ENCODE measurements at regions not wholly inside any gene's neighbourhood (a gene's known extent, or its start where the extent isn't known, plus 50 kb on each side); places are given as distances from the start of the nearest gene placed in this dataset.

DNA sequence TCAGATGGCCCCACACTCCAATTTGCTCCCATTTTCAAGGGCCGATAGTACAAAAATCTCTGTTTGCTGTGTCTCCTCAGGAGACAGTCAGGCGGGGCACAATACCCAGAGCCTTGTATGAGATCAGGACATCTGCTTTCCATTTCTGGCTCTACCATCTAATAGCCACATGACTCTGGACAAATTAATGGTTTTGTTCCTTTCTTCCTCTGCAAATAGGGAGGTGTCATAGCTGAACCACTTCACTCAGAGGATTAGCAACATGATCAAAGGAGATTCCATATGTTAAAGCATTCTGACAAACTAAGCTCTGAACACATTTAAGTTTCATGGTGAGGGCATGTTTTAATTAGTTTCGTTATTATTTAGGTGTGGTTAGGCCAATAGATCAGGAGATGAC, 602.1 kb upstream of the SYT4 start:
- no peak overlapping the region for H3K4me3 ChIP-seq (replicated peaks; ENCODE audit: insufficient read depth, low read length)
- DNase-seq (ENCODE audit: low read depth in 1 of 2, low spot score in 1 of 2) = no peak
- H3K27ac ChIP-seq (replicated peaks) = no peak overlapping the region
- no peaks in the 10 kb centered on the region for H3K27me3 ChIP-seq (ENCODE audit: insufficient read depth, poor library complexity, severe bottlenecking)
- TF ChIP-seq GABPA (IDR thresholded peaks at IDR 0.05; ENCODE audit: low read depth) = no peak

DNA sequence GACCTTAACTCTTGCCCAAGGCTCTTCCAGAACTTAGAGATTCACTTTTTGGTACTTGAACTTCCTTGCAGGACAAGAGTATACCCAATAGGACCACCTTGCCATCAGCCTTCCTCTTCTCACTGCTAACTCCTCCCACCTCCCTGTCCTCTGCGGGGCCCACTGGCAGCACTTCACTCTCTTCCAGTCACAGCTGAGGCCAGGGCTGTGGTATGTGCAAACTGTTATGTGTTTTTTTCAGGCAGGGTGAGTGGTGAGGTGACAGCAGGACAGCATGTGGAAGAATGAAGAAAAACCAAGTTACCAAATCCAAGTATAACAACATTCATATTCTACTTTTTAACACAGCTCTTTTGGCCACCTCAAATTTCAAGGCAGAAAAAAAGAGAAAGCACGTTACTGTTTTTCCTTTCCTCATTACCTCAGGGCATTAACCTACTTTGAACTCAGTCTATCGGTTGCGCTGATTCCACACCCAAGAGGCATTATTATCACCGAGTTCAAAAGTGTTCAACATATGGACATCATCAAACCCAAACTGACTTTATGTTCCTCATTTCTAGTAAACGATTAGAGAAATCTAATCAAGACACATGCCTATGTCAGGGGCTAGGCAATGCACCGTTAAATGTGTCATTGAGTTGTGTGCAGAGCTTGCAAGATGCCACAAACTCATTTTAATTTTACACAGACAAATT, 605.2 kb upstream of the SYT4 start:
- TF ChIP-seq SPI1 (IDR thresholded peaks at IDR 0.05; ENCODE audit: borderline replicate concordance, low read depth) (no peak), GABPA (IDR thresholded peaks at IDR 0.05; ENCODE audit: low read depth) (no peak), POLR2AphosphoS5 (IDR thresholded peaks at IDR 0.05; ENCODE audit: low read depth) (no peak)
- TF ChIP-seq, protein P1, sequence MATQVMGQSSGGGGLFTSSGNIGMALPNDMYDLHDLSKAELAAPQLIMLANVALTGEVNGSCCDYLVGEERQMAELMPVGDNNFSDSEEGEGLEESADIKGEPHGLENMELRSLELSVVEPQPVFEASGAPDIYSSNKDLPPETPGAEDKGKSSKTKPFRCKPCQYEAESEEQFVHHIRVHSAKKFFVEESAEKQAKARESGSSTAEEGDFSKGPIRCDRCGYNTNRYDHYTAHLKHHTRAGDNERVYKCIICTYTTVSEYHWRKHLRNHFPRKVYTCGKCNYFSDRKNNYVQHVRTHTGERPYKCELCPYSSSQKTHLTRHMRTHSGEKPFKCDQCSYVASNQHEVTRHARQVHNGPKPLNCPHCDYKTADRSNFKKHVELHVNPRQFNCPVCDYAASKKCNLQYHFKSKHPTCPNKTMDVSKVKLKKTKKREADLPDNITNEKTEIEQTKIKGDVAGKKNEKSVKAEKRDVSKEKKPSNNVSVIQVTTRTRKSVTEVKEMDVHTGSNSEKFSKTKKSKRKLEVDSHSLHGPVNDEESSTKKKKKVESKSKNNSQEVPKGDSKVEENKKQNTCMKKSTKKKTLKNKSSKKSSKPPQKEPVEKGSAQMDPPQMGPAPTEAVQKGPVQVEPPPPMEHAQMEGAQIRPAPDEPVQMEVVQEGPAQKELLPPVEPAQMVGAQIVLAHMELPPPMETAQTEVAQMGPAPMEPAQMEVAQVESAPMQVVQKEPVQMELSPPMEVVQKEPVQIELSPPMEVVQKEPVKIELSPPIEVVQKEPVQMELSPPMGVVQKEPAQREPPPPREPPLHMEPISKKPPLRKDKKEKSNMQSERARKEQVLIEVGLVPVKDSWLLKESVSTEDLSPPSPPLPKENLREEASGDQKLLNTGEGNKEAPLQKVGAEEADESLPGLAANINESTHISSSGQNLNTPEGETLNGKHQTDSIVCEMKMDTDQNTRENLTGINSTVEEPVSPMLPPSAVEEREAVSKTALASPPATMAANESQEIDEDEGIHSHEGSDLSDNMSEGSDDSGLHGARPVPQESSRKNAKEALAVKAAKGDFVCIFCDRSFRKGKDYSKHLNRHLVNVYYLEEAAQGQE (IDR thresholded peaks at IDR 0.05; ENCODE audit: insufficient replicate concordance, low read depth) = no peak
- TF ChIP-seq, protein P2, sequence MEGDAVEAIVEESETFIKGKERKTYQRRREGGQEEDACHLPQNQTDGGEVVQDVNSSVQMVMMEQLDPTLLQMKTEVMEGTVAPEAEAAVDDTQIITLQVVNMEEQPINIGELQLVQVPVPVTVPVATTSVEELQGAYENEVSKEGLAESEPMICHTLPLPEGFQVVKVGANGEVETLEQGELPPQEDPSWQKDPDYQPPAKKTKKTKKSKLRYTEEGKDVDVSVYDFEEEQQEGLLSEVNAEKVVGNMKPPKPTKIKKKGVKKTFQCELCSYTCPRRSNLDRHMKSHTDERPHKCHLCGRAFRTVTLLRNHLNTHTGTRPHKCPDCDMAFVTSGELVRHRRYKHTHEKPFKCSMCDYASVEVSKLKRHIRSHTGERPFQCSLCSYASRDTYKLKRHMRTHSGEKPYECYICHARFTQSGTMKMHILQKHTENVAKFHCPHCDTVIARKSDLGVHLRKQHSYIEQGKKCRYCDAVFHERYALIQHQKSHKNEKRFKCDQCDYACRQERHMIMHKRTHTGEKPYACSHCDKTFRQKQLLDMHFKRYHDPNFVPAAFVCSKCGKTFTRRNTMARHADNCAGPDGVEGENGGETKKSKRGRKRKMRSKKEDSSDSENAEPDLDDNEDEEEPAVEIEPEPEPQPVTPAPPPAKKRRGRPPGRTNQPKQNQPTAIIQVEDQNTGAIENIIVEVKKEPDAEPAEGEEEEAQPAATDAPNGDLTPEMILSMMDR (IDR thresholded peaks at IDR 0.05; ENCODE audit: insufficient read depth, low read length) = no peak
- H3K4me3 ChIP-seq (replicated peaks; ENCODE audit: insufficient read depth, low read length) = no peak overlapping the region
- no peak for DNase-seq (ENCODE audit: low read depth in 1 of 2, low spot score in 1 of 2)
- no peaks in the 10 kb centered on the region for H3K27me3 ChIP-seq (ENCODE audit: insufficient read depth, poor library complexity, severe bottlenecking)
- no peak overlapping the region for H3K27ac ChIP-seq (replicated peaks)

DNA sequence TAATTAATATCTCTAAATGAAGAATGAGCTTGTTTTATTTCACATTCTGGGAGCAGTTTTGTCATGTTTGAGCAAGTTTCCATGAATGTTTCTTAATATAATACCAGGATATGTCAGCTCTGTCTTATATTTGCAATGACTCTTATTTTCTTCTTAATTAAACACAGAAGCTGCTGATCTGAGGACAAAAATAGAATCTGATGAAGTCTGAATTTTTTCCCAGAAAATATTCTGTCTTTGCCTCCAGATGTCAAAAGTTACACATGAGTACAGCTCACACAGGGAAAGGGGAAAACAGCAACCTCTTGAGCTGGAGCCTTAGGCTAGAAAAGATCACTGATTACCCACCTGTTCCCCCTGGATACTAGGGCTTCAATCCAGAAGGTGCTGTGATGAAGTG, 606.6 kb upstream of the SYT4 start:
- H3K4me3 ChIP-seq (replicated peaks; ENCODE audit: insufficient read depth, low read length) = no peak overlapping the region
- TF ChIP-seq SPI1 (IDR thresholded peaks at IDR 0.05; ENCODE audit: borderline replicate concordance, low read depth) = no peak
- no peak for TF ChIP-seq POLR2AphosphoS5 (IDR thresholded peaks at IDR 0.05; ENCODE audit: low read depth)
- TF ChIP-seq, protein P2 (IDR thresholded peaks at IDR 0.05; ENCODE audit: insufficient read depth, low read length) = no peak
- no peak for TF ChIP-seq GABPA (IDR thresholded peaks at IDR 0.05; ENCODE audit: low read depth)
- TF ChIP-seq, protein P1 (IDR thresholded peaks at IDR 0.05; ENCODE audit: insufficient replicate concordance, low read depth) = no peak
- H3K27me3 ChIP-seq (ENCODE audit: insufficient read depth, poor library complexity, severe bottlenecking) = no peaks in the 10 kb centered on the region
- DNase-seq (ENCODE audit: low read depth in 1 of 2, low spot score in 1 of 2) = no peak
- H3K27ac ChIP-seq (replicated peaks) = no peak overlapping the region

DNA sequence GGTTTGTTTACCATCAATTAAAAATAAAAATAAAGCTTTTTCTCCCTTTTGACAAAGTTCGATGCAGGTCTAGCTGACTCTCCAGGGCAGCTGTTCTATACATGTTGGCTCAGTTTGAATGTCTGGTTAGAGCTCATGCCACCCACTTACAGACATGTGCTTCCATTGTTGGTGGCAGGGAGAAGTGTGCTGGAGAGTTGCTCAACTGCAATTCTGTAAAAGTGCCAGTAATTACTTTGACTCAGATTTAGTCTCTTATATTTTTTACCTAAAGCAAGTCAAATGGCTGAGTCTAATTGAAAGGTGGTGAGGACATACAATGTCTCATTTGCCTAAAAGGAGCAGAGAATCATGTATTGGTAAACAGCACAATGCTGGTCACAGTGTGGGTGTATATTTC, 609.1 kb upstream of the SYT4 start:
- no peak for TF ChIP-seq SPI1 (IDR thresholded peaks at IDR 0.05; ENCODE audit: borderline replicate concordance, low read depth)
- TF ChIP-seq POLR2AphosphoS5 (IDR thresholded peaks at IDR 0.05; ENCODE audit: low read depth) = no peak
- TF ChIP-seq, protein P1 (IDR thresholded peaks at IDR 0.05; ENCODE audit: insufficient replicate concordance, low read depth) = no peak
- no peak for TF ChIP-seq GABPA (IDR thresholded peaks at IDR 0.05; ENCODE audit: low read depth)
- TF ChIP-seq, protein P2 (IDR thresholded peaks at IDR 0.05; ENCODE audit: insufficient read depth, low read length) = no peak
- no peak for DNase-seq (ENCODE audit: low read depth in 1 of 2, low spot score in 1 of 2)
- Histone ChIP-seq H3K27ac (replicated peaks) (no peak overlapping the region), H3K27me3 (ENCODE audit: insufficient read depth, poor library complexity, severe bottlenecking) (no peaks in the 10 kb centered on the region), H3K4me3 (replicated peaks; ENCODE audit: insufficient read depth, low read length) (no peak overlapping the region)

All from HL-60 (cell line).